T-cell (primary cell): ENCODE measurements at regions not wholly inside any gene's neighbourhood (a gene's known extent, or its start where the extent isn't known, plus 50 kb on each side); places are given as distances from the start of the nearest gene placed in this dataset.

Experiments used
- ATAC-seq, 4 experiments: fragments of 200-7000 bp in 3 of 4; fragments of 150-1000 bp in 1 of 4; cut with Tn5 transposase; replicated peaks in 1 of 4; 1 replicate in 3 of 4; 2 replicates in 1 of 4; pipeline ENCODE4 v1.10.0; 2021; ENCODE audit warnings: moderate library complexity in 3 of 4, mild to moderate bottlenecking in 2 of 4, moderate number of reproducible peaks in 1 of 4
- CTCF ChIA-PET, 2 donors: fragments of 300-600 bp; sonication (Branson Sonifier 250); formaldehyde crosslinking; loops; one replicate each; lab custom pipeline; 2022; ENCODE audit warnings: antibody characterized with exemption in 2 of 2; lab: Charles Lee
- POLR2A ChIA-PET, 2 donors: fragments of 300-600 bp; sonication (Branson Sonifier 250); formaldehyde crosslinking; loops; one replicate each; lab custom pipeline; 2022; ENCODE audit warnings: antibody characterized with exemption in 2 of 2; lab: Charles Lee
- DNase-seq, 35 experiments: peaks; one replicate each; pipeline versions ENCODE4 v3.0.0 to v3.0.0-alpha.2; 2013 to 2023
- H3K27ac ChIP-seq: one replicate; pipeline ENCODE4 v1.5.1; 2013; ENCODE audit warnings: low read length
- H3K27me3 ChIP-seq, 2 experiments: replicated peaks in 1 of 2; 1 replicate in 1 of 2; 2 replicates in 1 of 2; pipeline versions ENCODE4 v1.6.1 to v1.7.0; 2013; ENCODE audit warnings: low read length in 1 of 2, mixed read lengths in 1 of 2; ENCODE audit not compliant: control insufficient read depth in 2 of 2, insufficient read depth in 2 of 2; ENCODE audit errors: extremely low read depth in 1 of 2
- H3K36me3 ChIP-seq, 2 donors: 1 replicate in 1 of 2; 2 replicates in 1 of 2; pipeline versions ENCODE4 v1.6.1 to v1.7.0; 2013; ENCODE audit warnings: low read length in 1 of 2; ENCODE audit not compliant: control insufficient read depth in 2 of 2, insufficient read depth in 1 of 2; ENCODE audit errors: extremely low read depth in 1 of 2
- H3K4me1 ChIP-seq, 2 experiments: 1 replicate in 1 of 2; 2 replicates in 1 of 2; pipeline versions ENCODE4 v1.6.1 to v1.7.0; 2013; ENCODE audit warnings: low read length in 2 of 2, mixed read lengths in 1 of 2; ENCODE audit not compliant: insufficient read depth in 2 of 2, control insufficient read depth in 1 of 2; ENCODE audit errors: extremely low read depth in 1 of 2
- H3K4me3 ChIP-seq, 2 donors: 1 replicate in 1 of 2; 2 replicates in 1 of 2; pipeline versions ENCODE4 v1.5.1 to v1.7.0; 2013; ENCODE audit warnings: mild to moderate bottlenecking in 2 of 2, low read length in 1 of 2, moderate library complexity in 1 of 2; ENCODE audit not compliant: control insufficient read depth in 1 of 2; ENCODE audit errors: extremely low read depth in 1 of 2
- H3K9me3 ChIP-seq: 2 replicates; pipeline ENCODE4 v1.7.0; 2013
- H3K27ac Mint-ChIP-seq, 2 donors: one replicate each; pipeline ENCODE4 v1.8.0; 2020 to 2021; ENCODE audit warnings: mild to moderate bottlenecking in 2 of 2, mixed read lengths in 2 of 2
- H3K27me3 Mint-ChIP-seq, 2 donors: one replicate each; pipeline ENCODE4 v1.8.0; 2021 to 2022; ENCODE audit warnings: mixed read lengths in 2 of 2
- H3K36me3 Mint-ChIP-seq: one replicate; pipeline ENCODE4 v1.8.0; 2021; ENCODE audit warnings: mixed read lengths
- H3K4me1 Mint-ChIP-seq, 3 donors: one replicate each; pipeline ENCODE4 v1.8.0; 2020 to 2022; ENCODE audit warnings: mixed read lengths in 3 of 3, mild to moderate bottlenecking in 1 of 3
- H3K4me3 Mint-ChIP-seq, 3 donors: one replicate each; pipeline ENCODE4 v1.8.0; 2020 to 2022; ENCODE audit warnings: mild to moderate bottlenecking in 3 of 3, mixed read lengths in 3 of 3, moderate library complexity in 3 of 3
- H3K9me3 Mint-ChIP-seq, 3 donors: one replicate each; pipeline ENCODE4 v1.8.0; 2020 to 2022; ENCODE audit warnings: mixed read lengths in 3 of 3
- WGBS: methylation state at CpG from one replicate; pipeline ENCODE4 v1.1.5; 2013; ENCODE audit warnings: missing lambda C conversion rate; ENCODE audit not compliant: insufficient coverage; 5-methylcytosine and 5-hydroxymethylcytosine counted together

GRCh38 chr20:63072991-63073737 lies 66.4 kb upstream of the BHLHE23 start:
- H3K4me1 ChIP-seq = peaks cover 0 to 4% of the 10 kb centered on the region in 2 experiments
- H3K4me3 ChIP-seq = no peak overlapping the region
- Mint-ChIP-seq H3K27ac (no peak overlapping the region), H3K9me3 (peaks cover 6 to 22% (median 11%) of the 10 kb centered on the region in 3 donors), H3K4me3 (peak overlapping the region in 2 of 3 donors; percentile 21 to 49), H3K4me1 (peaks cover 0 to 11% (median 7%) of the 10 kb centered on the region in 3 donors), H3K36me3 (peaks cover 4% of the 10 kb centered on the region), H3K27me3 (peaks cover 40 to 55% of the 10 kb centered on the region in 2 donors)
- ChIA-PET CTCF (no interaction called here), POLR2A (no interaction called here)
- H3K27ac ChIP-seq = no peak overlapping the region
- no peaks in the 10 kb centered on the region for H3K9me3 ChIP-seq
- H3K36me3 ChIP-seq = no peaks in the 10 kb centered on the region
- peaks cover 0 to 68% of the 10 kb centered on the region in 2 experiments for H3K27me3 ChIP-seq
- 60% methylated on average over 14 of the region's 14 CpGs for WGBS
- DNase-seq (no peak), ATAC-seq (no peak)

- H3K36me3 ChIP-seq = no peaks in the 10 kb centered on the region
- H3K27me3 Mint-ChIP-seq = peaks cover 43 to 55% of the 10 kb centered on the region in 2 donors
- H3K4me1 Mint-ChIP-seq = peaks cover 0 to 11% (median 7%) of the 10 kb centered on the region in 3 donors
- no peak overlapping the region for H3K27ac Mint-ChIP-seq
- WGBS = 13% methylated on average over 33 of the region's 52 CpGs
- peaks cover 0 to 73% of the 10 kb centered on the region in 2 experiments for H3K27me3 ChIP-seq
- CTCF ChIA-PET = no interaction called here
- H3K27ac ChIP-seq = no peak overlapping the region
- peak overlapping the region in 1 of 3 donors; percentile 49 for H3K4me3 Mint-ChIP-seq
- no peaks in the 10 kb centered on the region for H3K9me3 ChIP-seq
- H3K36me3 Mint-ChIP-seq = peaks cover 1% of the 10 kb centered on the region
- peak in 1 of 4 experiments; percentile 22 for ATAC-seq
- POLR2A ChIA-PET = no interaction called here
- no peak overlapping the region for H3K4me3 ChIP-seq
- peaks cover 0 to 4% of the 10 kb centered on the region in 2 experiments for H3K4me1 ChIP-seq
- peaks cover under 1 to 13% (median 2%) of the 10 kb centered on the region in 3 donors for H3K9me3 Mint-ChIP-seq
- DNase-seq = no peak
Observed at GRCh38 chr20:63072231-63072791, 65.5 kb upstream of the BHLHE23 start.

- H3K4me1 ChIP-seq = peaks cover 0 to 4% of the 10 kb centered on the region in 2 experiments
- DNase-seq = peak in 12 of 35 experiments; percentile 2 to 25 (median 13)
- ChIA-PET POLR2A (interaction anchor here in 1 of 2 donors (0.6 kb wide), 1 partner anchor 81 kb away, joined by 6 read pairs; no protein-coding TSS in a partner anchor), CTCF (no interaction called here)
- H3K27me3 ChIP-seq = peaks cover 0 to 78% of the 10 kb centered on the region in 2 experiments
- H3K4me3 ChIP-seq = no peak overlapping the region
- peak in 3 of 4 experiments; percentile 34 to 83 (median 37) for ATAC-seq
- peaks cover 43 to 56% of the 10 kb centered on the region in 2 donors for H3K27me3 Mint-ChIP-seq
- H3K36me3 ChIP-seq = no peaks in the 10 kb centered on the region
- H3K4me3 Mint-ChIP-seq = peak overlapping the region; percentile 21 to 40 (median 25)
- H3K27ac Mint-ChIP-seq = no peak overlapping the region
- peaks cover 0 to 11% (median 7%) of the 10 kb centered on the region in 3 donors for H3K4me1 Mint-ChIP-seq
- H3K36me3 Mint-ChIP-seq = no peaks in the 10 kb centered on the region
- H3K9me3 Mint-ChIP-seq = peaks cover 0 to 7% (median 2%) of the 10 kb centered on the region in 3 donors
- 16% methylated on average over 34 of the region's 40 CpGs for WGBS
- H3K27ac ChIP-seq = no peak overlapping the region
- H3K9me3 ChIP-seq = no peaks in the 10 kb centered on the region
Observed at GRCh38 chr20:63071541-63072181, 64.9 kb upstream of the BHLHE23 start.

GRCh38 chr20:63070771-63071540 lies 64.2 kb upstream of the BHLHE23 start:
- no peaks in the 10 kb centered on the region for H3K9me3 Mint-ChIP-seq
- ATAC-seq = no peak
- Histone ChIP-seq H3K4me1 (peaks cover 0 to 4% of the 10 kb centered on the region in 2 experiments), H3K4me3 (no peak overlapping the region), H3K9me3 (no peaks in the 10 kb centered on the region), H3K36me3 (no peaks in the 10 kb centered on the region), H3K27me3 (peaks cover 0 to 79% of the 10 kb centered on the region in 2 experiments), H3K27ac (no peak overlapping the region)
- H3K27me3 Mint-ChIP-seq = peaks cover 37 to 56% of the 10 kb centered on the region in 2 donors
- H3K4me3 Mint-ChIP-seq = peak overlapping the region in 1 of 3 donors; percentile 40
- POLR2A ChIA-PET = interaction anchor here in 1 of 2 donors (0.6 kb wide), 1 partner anchor 81 kb away, joined by 6 read pairs; no protein-coding TSS in a partner anchor
- no peak for DNase-seq
- no peak overlapping the region for H3K27ac Mint-ChIP-seq
- peaks cover 0 to 11% (median 7%) of the 10 kb centered on the region in 3 donors for H3K4me1 Mint-ChIP-seq
- CTCF ChIA-PET = no interaction called here
- WGBS = 88% methylated on average over 8 of the region's 11 CpGs
- no peaks in the 10 kb centered on the region for H3K36me3 Mint-ChIP-seq

- peaks cover 37 to 57% of the 10 kb centered on the region in 2 donors for H3K27me3 Mint-ChIP-seq
- WGBS = 14% methylated on average over 2 of the region's 3 CpGs
- ATAC-seq (no peak), DNase-seq (no peak)
- no peaks in the 10 kb centered on the region for H3K9me3 Mint-ChIP-seq
- H3K27ac Mint-ChIP-seq = no peak overlapping the region
- H3K4me1 Mint-ChIP-seq = peaks cover 0 to 11% (median 7%) of the 10 kb centered on the region in 3 donors
- CTCF ChIA-PET = no interaction called here
- peaks cover 0 to 4% of the 10 kb centered on the region in 2 experiments for H3K4me1 ChIP-seq
- POLR2A ChIA-PET = no interaction called here
- no peak overlapping the region for H3K4me3 Mint-ChIP-seq
- no peak overlapping the region for H3K4me3 ChIP-seq
- H3K27ac ChIP-seq = no peak overlapping the region
- peaks cover 0 to 83% of the 10 kb centered on the region in 2 experiments for H3K27me3 ChIP-seq
- H3K36me3 Mint-ChIP-seq = no peaks in the 10 kb centered on the region
- H3K9me3 ChIP-seq = no peaks in the 10 kb centered on the region
- H3K36me3 ChIP-seq = no peaks in the 10 kb centered on the region
Observed at GRCh38 chr20:63070301-63070625, 63.5 kb upstream of the BHLHE23 start.
